ENCODE measurements at regions not wholly inside any gene's neighbourhood (a gene's known extent, or its start where the extent isn't known, plus 50 kb on each side); places are given as distances from the start of the nearest gene placed in this dataset.

DNA sequence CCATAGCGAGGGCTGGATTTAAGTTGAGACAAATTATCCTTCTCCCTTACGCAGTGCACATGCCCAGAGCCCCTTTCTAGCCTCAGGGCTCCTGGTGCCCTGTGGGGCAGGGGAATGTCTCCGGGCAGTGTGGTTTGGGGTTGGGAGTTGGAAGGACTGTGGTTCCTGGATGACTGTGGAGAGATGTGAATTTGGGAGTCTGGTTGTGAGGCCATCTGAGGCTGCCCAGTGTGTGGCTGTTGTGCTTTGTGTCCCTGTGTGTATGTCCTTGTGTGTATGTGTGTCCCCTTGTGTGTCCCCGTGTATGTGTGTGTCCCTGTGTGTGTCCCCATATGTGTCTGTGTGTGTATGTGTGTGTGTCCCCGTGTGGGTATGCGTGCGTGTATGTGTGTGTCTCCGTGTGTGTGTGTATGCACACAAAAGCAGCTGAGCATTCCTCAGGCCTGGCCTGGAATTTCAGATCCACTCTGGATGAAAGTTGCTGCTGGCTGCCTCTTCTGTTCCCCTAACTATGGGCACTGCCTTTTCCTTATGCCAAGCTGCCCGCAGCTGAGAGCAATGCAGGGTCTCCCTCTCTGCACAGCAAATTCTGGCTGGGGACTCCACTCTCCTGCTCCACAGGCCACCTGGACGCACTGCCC is 65.4 kb downstream of the UBIAD1 start:
- DNase-seq (ENCODE audit: low read depth in 2 of 3, low spot score in 1 of 3) = no peak

DNA sequence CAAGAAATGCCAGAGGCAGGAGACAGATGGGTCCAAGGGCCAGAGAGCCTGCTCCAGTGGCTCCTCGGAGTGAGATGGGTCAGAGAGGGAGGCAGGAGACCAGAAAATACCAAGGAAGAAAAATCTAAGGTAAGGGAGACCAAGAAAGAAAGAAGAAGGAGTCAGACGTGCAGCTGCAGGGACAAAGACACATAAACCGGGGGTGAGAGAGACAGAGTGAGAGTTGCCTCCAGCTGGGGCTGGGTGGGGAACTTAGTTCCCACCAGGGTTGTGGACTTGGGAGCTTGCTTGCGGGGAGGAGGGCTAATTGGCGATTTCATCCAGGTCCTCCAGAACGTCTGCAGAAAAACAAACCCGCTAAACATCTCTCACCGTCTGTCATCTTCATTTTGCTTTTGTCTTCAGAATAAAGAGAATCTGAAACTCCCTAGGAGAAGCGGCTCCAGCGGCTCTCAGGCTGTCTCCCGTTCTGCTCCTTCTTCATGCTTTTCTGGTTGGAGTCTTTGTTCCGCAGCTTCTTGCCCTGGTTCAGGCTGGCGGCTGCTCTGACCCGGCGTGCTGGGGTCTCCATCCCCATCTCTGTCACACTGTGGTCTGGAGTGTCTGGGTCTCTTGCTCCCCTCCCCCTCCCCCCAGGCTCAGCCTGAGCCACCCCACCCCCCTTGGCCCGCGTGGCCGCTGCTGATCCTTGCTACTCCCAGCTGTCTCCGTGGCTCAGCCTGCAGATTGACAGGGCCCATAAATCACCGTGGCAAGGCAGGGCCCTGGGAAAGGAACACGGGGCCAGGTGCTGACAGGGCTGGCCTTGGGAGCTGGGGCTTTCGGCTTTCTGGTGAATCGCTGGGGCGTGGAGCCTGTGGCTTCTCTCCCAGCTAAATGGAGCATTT is 66.6 kb downstream of the UBIAD1 start:
- no peak for DNase-seq (ENCODE audit: low read depth in 2 of 3, low spot score in 1 of 3)

- no peak for DNase-seq (ENCODE audit: low read depth in 2 of 3, low spot score in 1 of 3)
Observed at GRCh38 chr1:11340233-11340632, 67.2 kb downstream of the UBIAD1 start.

DNA sequence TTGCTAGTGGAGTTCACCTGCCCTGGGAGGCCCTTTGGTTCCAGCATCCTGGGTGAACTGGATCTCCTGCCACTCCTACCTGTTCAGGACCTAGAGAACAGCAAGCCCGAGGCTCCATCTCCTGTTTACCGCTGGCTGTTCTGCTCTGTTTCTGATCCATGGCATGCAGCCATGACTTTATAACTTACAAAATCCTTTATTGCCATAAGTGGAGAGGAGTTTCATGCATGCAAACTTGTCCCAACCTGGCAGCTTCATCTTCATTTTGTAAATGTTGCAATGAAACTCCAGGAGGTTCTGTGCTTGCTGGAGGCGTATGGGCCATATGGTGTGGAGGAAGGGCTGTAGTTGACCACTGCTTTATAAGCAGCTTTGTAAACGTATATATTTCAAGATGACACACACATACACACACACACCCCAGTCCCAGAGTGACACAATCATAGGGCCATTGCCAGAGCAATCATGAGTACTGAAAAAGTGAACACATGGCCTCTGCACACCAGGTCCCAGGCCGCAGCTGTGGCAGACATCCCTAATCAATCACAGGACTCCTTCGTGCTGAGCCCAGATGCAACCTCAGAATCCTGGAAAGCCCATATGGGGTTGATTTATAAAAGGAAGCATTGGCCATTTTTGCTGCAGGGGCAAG is 69.0 kb downstream of the UBIAD1 start:
- no peak for DNase-seq (ENCODE audit: low read depth in 2 of 3, low spot score in 1 of 3)

DNA sequence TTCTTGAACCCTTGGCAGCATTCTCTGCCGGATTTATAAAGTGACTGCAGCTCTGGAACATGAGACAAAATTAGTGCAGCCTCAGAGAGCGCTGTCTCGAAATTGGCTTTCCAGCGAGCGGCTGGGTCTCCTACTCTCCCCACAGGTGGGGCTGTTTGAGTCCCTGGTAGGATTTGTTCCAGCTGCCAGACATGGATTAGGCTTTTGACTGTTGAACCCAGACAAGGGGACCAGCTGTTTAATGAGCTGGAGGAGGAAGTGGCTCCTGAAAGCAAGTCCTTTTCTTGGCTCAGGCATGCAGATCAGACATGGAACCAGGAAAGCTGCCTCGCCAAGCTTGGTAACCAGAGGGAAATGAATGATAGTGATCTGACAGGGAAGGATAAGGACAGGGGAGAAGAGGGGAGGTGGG is 69.6 kb downstream of the UBIAD1 start:
- DNase-seq (ENCODE audit: low read depth in 2 of 3, low spot score in 1 of 3) = no peak

DNA sequence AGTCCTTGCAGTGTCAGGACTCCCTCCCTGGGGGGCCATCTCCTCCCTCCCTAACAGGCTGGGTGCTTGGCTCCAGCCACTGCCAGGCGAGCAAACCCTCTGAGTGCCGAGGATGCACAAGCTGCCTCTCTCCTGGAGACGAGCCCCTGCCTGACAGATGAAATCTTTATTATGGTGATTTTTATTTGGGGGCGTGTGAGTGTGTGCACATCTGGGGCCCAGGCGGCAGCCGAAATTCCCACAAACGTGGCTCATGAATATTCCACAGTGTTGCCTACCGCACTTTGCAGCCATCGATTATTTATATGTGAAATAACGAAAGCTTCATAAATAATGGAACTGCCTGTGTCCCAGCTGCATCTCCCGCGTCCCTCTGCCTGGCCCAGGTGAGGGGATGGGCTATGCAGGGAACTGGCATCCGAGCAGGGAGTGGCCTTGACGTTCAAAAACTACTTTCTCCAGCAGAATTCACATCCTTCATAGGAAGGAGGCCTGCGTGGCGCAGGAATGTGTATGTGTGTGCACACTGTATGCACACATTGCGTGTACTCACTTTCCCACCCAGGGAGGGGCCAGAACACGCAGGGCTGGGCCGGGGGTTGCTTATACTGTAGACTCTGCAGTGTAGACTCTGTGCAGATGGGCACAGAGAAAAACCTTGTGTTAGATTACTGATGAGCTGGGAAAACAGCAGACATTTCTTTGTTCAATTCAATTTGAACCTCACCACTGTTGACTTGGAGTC is 73.1 kb downstream of the UBIAD1 start:
- DNase-seq (ENCODE audit: low read depth in 2 of 3, low spot score in 1 of 3) = no peak

GRCh38 chr1:11350265-11350664 is 77.3 kb downstream of the UBIAD1 start:
- DNase-seq (ENCODE audit: low read depth in 2 of 3, low spot score in 1 of 3) = no peak

DNA sequence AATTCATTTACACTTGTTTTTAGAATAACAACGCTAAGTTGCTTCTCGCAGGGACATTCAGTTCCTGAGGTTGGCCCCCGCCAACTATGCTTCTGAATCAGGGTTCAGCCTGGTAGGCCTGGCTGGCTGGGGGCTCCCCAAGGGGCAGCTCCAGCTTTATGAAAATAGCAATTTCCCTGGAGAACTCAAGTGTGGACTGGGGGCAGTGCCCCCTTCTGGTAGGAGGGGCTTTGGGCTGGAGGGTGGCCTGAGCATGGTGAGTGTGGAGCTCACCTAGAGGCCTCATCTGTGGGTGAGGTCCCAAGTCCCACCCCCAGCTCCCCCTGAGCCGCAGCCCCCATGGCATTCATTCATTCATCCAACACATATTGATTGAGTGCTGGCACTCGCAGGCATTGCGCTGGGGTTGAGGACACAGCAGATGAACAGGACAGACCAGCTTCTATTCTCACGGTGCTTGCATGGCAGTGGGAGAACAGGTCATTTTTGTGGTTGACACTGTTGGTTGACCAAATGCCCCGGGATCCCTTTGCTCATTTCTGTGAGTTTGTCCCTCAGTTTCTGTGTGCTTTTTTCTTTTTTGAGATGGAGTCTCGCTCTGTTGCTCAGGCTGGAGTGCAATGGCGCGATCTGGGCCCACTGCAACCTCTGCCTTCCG is 79.2 kb downstream of the UBIAD1 start:
- DNase-seq (ENCODE audit: low read depth in 2 of 3, low spot score in 1 of 3) = no peak

- DNase-seq (ENCODE audit: low read depth in 2 of 3, low spot score in 1 of 3) = no peak
Observed at GRCh38 chr1:11352816-11353799, 80.1 kb downstream of the UBIAD1 start.

DNA sequence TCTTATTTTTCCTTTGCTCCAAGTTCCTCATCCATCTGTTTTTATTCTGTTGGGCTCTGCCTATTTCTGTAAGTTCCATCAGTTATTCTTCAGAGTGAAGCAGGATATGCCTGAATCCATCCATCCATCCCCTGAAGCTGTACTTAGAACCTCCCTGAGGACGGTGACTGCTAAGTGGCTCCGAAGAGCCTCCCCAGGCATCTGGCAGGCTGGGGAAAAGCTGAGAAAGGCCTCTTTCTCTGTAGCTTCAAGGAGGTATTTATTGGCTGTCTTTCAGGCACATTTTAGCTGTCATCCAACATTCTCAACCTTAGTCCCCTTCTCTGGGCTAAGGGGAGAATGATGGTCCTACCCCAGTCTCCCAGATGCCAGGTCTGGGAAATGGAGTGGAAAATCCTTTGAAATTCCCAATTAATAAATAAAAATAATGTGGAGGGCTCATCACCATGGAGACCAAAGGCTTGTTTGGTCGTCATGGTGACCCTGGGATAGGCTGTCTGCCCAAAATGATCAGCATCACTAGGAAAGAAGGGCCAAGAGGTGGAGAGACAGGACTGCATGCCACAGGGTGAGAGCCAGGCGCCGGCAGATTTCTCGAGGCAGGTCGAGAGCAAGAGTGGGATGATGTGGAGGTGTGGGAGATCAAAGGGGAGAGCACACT is 82.0 kb downstream of the UBIAD1 start:
- DNase-seq (ENCODE audit: low read depth in 2 of 3, low spot score in 1 of 3) = no peak

GRCh38 chr1:11355559-11356475 is 82.8 kb downstream of the UBIAD1 start:
- DNase-seq (ENCODE audit: low read depth in 2 of 3, low spot score in 1 of 3) = no peak

DNA sequence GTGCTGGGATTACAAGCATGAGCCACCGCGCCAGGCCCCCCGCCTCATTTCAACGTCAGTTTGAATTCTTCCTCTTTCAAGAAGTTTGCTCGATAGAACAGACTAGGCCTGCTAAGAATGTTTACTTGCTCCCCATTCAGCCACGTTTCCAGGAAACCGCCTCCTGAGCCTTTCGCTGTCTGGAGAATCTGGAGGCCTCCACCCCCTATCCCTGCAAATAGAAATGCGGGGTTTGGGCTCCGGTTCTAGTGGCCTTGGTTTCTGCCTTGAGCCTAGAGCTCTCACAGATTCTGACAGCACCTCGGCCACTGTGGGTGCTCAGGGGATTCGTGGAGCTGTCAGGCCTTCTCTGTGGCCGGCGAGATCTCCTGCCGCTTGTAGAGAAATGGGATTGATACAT is 84.3 kb downstream of the UBIAD1 start:
- DNase-seq (ENCODE audit: low read depth in 2 of 3, low spot score in 1 of 3) = no peak

GRCh38 chr1:11358984-11359383 is 86.0 kb downstream of the UBIAD1 start:
- no peak for DNase-seq (ENCODE audit: low read depth in 2 of 3, low spot score in 1 of 3)

- DNase-seq (ENCODE audit: low read depth in 2 of 3, low spot score in 1 of 3) = no peak
Observed at GRCh38 chr1:11362547-11363021, 89.6 kb downstream of the UBIAD1 start.

DNA sequence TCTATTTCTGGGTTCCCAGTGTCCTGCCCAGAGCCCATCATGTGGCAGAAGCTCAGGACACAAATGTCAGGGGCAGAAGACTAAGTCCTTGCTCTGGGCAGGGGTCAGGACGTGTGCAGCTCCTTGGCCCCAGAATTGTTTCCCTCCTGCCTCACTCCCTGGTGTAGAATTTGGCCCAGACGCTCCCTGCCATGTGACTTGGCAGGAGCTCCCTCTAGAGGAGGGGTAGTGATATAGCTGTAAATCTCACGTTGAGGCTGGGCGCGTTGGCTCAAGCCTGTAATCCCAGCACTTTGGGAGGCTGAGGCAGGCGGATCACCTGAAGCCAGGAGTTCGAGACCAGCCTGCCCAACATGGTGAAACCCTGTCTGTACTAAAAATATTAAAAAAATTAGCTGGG is 91.2 kb downstream of the UBIAD1 start:
- DNase-seq (ENCODE audit: low read depth in 2 of 3, low spot score in 1 of 3) = no peak

- DNase-seq (ENCODE audit: low read depth in 2 of 3, low spot score in 1 of 3) = no peak
Observed at GRCh38 chr1:11365744-11366387, 92.9 kb downstream of the UBIAD1 start.

Data from stimulated activated CD4-positive, alpha-beta T cell treated with anti-CD3 and anti-CD28 coated beads, Interleukin-12 subunit alpha, Interleukin-12 subunit beta, amount 100 ng/mL, for 48 hours (primary cell).